Central memory CD4-positive, alpha-beta T cell (primary cell): ENCODE measurements at regions not wholly inside any gene's neighbourhood (a gene's known extent, or its start where the extent isn't known, plus 50 kb on each side); places are given as distances from the start of the nearest gene placed in this dataset.

Experiments used
- DNase-seq: peaks from one replicate; pipeline ENCODE4 v3.0.0; 2022

- no peak for DNase-seq
These were observed 73.7 kb downstream of the RTL9 start for GRCh38 chrX:110432091-110432905.

DNA sequence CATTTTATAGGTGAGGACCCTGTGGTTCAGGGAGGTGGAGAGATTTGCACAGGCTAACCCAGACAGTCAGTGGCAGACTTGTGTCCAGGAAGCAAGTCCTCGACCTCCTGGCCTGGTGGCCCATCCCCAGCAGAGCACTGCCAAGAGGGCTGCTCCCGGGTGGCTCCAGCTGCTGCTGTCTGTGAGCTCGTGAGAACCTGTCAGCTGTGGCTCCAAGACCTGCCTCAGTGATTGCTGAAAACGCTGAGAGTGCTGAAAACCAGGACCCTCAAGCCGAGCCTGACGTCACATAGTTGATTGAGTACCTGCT, 74.2 kb downstream of the RTL9 start:
- DNase-seq = no peak

GRCh38 chrX:110435196-110435595, 76.5 kb downstream of the RTL9 start:
- no peak for DNase-seq

DNA sequence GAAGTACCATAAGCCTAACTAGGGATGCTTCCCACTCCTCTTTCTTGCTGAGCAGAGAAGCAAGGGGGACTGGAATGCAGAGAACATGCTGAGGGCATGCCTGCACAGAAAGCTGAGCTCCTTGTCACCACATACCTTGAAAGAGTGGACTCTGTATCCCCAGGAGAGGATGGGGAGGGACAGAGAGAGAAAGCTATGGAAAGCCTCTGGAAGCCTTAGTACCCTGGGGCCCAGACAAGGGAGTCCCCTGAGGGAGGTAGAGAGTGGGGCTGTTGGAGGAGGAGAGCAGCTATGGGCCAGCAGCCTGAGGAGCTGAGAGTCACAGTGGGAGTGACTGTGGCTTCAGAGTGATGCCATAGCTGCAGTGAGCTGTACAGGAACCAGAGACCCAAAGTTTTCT, 77.9 kb downstream of the RTL9 start:
- DNase-seq = no peak

- DNase-seq = no peak
These were observed 79.0 kb downstream of the RTL9 start for GRCh38 chrX:110437686-110438085.

DNA sequence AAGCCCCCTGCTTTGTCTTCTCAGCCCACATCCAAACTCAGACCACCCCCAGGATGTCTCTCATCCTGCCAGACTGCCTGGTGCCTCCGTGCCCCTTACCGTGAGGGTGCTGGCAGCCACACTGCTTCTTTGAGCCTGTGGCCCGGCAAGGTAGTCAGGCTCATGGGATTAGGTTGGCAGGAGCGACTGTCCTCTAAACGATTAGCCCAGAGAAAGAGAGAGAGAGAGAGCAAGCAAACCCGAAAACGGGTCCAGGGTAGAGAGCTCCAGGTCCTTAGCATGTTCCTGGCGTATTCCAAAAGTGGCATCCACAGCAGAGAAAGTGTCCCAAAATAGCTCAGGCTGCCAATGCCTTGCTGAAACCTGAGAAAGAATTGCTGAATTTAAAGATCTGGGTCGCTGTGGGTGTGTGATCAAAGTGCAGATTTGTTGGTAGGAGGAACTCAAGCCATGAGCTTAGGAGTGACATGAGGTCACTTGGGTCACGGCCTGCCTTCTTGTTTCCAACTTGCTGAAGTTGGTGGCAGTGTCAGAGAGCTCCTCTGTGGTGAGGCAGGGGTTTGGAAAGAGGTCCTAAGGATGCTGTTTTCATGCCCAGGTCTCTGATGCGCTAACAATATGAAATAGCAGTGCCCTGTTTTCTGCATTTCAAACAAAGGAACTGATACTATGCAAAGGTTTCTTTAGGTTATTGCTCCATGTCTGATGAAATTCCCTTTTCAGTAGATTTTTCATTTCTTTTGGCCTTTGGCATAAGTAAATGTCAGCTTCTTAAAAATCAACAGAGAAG, 81.6 kb downstream of the RTL9 start:
- DNase-seq = no peak

DNA sequence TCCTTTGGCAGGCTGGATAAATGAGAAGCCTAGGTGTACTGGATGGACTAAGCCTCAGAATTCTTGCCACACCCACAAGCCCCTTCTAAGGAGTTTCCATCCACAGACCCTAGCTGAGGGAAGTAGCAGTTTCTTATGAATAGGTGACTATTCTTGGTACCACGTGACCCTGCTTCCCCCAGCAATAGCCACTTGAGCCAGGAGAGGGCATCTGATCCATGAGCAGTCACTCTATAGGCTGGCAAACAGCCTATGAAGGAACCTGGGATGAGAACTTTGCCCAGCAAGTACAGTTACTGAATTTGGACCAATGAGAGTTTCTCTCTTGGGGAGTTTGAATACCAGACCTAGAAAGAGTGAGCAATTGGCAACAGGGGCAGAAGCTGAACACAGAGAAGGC, 84.0 kb downstream of the RTL9 start:
- DNase-seq = no peak

DNA sequence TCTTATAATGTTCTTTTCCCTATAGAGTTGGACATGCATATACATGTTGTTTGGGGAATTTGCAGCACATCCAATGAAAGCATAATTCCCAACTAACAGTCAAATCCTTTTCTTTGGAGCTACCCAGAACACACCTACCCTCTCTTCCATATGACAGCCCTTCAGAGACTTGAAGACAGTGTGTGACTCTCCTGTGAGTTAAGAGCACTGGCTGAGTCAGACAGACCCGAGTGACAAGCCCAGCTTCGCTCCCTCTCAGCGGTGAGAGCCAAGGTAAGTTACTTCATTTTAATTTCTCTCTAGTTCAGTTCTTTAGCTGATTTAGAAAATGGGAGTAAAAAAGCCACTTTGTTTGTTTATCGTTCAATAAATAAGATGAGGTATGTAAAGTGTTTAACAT, 86.3 kb downstream of the RTL9 start:
- no peak for DNase-seq

DNA sequence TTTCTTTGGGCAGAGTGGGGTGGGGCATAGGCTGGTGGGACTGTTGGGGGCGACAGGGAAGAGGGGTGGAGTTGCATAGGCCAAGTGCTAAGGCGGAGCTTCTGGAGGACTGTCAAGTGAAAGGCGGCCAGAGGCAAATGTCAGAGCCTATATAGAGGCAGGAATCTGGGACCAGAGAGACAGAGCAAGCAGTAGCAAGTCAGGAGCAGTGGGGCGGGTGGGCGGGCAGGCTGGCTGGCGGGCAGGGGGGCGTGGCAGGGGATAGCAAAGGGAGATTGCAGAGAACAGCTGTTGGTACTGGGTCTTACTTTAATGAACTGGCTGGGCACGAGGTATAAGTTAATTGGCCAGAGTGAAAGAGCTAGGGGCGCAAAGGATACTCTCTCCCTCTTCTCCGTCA, 89.8 kb downstream of the RTL9 start:
- DNase-seq = no peak

- DNase-seq = no peak
These were observed 90.7 kb downstream of the RTL9 start for GRCh38 chrX:110449312-110449711.

- peak; percentile 31 for DNase-seq
These were observed 91.4 kb downstream of the RTL9 start for GRCh38 chrX:110450050-110450449.

DNA sequence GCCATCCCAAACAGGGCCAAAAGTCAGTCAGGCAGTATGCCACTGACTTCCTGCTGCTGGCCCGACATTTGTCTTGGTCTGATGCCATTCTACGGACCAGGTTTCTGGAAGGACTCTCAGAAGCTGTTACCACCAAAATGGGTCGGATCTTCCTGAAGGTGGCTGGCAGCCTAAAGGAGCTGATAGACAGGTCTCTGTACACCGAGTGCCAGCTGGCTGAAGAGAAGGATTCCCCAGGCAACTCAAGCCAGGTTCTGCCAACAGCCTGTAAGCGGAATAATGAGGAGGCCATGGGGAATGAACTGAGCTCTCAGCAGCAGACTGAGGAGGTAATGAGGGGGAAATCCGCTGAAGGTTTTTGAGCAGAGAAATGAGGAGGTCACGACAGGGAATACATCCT, 95.7 kb downstream of the RTL9 start:
- no peak for DNase-seq

DNA sequence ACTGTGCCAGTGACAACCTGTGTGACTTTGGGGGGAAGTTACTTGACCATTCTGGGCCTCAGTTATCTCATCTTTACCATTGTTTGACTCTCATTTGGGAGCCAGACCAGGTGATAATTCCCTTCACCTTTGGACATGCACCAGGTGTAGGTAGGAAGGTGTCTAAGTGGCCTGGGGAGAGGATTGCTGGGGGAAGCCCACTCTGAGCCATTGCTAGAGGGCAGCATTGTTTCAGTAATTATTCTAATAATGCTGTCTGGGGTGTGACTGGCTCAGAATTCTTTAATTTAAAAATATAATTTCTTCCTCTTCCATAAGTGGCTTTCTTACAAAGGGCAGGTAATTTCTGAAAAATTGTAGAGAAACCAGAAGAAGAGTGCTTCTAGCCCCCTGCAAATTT, 104.3 kb downstream of the RTL9 start:
- DNase-seq = no peak

DNA sequence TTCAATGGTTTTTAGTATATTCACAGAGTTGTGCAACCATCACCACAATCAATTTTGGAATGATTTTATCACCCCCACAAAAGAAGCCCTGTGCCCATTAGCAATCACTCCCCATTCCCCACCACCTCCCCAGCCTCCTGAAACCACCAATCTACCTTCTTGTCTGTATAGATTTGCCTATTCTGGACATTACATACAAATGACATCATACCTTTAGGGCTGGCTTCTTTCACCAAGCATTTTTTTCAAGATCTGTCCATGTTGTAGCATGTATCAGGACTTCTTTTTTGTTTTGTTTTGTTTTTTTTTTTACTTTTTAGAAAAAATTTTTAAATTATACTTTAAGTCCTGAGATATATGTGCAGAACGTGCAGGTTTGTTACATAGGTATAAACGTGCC, 108.1 kb downstream of the RTL9 start:
- DNase-seq = no peak

GRCh38 chrX:110472265-110472664, 113.6 kb downstream of the RTL9 start:
- DNase-seq = no peak

DNA sequence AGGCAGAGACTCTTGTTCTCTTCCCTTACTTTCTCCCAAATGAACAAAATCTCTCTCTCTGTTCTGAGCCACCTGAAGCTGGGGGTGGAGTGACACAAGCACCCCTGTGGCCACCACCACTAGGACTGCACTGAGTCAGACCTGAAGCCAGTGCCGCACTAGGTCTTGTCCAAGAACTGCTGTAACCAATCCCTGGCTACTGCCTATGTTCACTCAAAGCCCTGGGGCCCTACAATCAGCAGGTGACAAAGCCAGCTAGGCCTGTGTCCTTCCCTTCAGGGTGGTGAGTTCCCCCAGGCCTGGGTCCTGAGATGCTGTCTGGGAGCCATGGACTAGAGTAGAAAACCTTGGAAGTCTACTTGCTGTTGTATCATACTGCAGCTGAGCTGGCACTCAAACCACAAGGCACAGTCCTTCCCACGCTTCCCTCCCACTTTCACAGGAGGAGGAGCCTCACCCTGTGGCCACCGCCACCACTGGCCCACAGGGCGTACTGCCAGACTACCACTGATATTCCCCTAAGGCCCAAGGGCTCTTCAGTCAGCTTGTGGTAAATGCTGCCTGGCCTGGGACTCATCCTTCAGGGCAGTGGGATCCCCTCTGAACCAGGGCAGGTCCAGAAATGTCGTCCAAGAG, 119.1 kb downstream of the RTL9 start:
- no peak for DNase-seq

- no peak for DNase-seq
These were observed 133.4 kb downstream of the RTL9 start for GRCh38 chrX:110491846-110492620.

DNA sequence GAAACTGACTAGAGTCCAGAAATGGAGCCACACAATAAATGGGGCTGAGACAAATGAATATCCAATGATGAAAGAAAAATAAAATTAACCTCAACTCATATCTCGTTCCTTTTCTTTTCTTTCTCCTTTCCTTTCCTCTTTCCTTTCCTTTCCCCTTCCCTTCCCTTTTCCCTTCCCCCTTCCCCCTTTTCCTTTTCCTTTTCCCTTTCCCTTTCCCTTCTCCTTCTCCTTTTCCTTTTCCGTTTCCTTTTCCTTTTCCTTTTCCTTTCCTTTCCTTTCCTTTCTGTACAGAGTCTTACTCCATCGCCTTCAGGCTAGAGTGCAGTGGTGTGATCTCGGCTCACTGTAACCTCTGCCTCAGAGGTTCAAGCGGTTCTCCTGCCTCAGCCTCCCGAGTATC, 146.3 kb downstream of the RTL9 start:
- no peak for DNase-seq

GRCh38 chrX:110509755-110510532, 151.3 kb downstream of the RTL9 start:
- no peak for DNase-seq

DNA sequence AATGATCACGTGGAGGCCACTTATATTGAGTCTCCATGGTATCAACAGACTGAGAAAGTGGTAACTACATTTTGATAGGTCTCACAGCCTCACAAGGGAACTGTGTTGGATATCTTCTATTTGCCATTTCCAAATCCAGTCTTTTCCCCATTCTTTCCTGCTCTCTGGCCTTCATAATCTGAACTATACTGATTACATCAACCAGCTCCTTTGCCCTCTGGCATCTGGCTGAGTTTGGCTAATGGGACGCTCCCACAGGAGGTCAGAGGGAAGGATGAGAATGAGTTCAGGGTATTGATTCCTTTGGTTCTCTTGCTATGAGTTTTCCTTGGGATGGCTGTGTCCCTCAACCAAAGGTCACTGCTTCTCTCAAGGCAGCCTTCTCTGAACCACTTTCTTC, 152.6 kb downstream of the RTL9 start:
- DNase-seq = no peak

DNA sequence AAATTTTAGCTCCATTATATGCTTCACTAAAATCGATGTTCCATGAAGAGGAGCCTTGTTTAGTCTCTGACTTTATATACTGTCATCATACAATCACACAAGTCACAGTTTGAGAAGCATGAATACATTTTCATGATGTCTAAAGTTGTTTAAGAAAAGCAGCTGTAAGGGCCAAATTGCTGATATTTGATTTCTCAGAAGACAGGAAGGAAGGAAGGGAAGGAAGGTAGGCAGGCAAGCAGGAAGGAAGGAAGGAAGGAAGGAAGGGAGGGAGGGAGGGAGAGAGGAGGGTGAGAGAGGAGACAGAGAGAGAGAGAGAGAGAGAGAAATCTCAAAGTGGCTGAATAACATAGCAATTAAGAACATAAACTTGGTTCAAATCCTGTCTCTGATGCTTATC, 153.7 kb downstream of the RTL9 start:
- no peak for DNase-seq

- no peak for DNase-seq
These were observed 155.9 kb downstream of the RTL9 start for GRCh38 chrX:110514509-110514908.
